ENCODE measurements at regions not wholly inside any gene's neighbourhood (a gene's known extent, or its start where the extent isn't known, plus 50 kb on each side); places are given as distances from the start of the nearest gene placed in this dataset.

- TF ChIP-seq CTCF (IDR thresholded peaks at IDR 0.05 in 2 of 3, conservative IDR thresholded peaks at IDR 0.05 in 1 of 3; ENCODE audit: insufficient read depth in 2 of 3, low read depth in 1 of 3, low read length in 3 of 3): no peak
- no peak for TF ChIP-seq POLR2AphosphoS2 (IDR thresholded peaks at IDR 0.05; ENCODE audit: low read length)
- no peak for TF ChIP-seq ZNF318 (IDR thresholded peaks at IDR 0.05; ENCODE audit: borderline replicate concordance in 1 of 2, low read depth in 1 of 2)
- TF ChIP-seq NFE2L1 (tag; IDR thresholded peaks at IDR 0.05; ENCODE audit: borderline replicate concordance, low read depth): no peak
- TF ChIP-seq ZNF140 (CRISPR knock-in tag; IDR thresholded peaks at IDR 0.05): no peak
- TF ChIP-seq NFXL1 (CRISPR knock-in tag; IDR thresholded peaks at IDR 0.05): no peak
- TF ChIP-seq PREB (CRISPR knock-in tag; IDR thresholded peaks at IDR 0.05): no peak
- no peak for TF ChIP-seq SRSF9 (IDR thresholded peaks at IDR 0.05; ENCODE audit: borderline replicate concordance, low read depth, low read length)
- TF ChIP-seq JUND (IDR thresholded peaks at IDR 0.05; ENCODE audit: borderline replicate concordance, low read depth, low read length): no peak
- TF ChIP-seq JUND (tag; IDR thresholded peaks at IDR 0.05; ENCODE audit: borderline replicate concordance, low read depth, low read length): no peak
- no peak for TF ChIP-seq HCFC1 (IDR thresholded peaks at IDR 0.05; ENCODE audit: low read depth, low read length)
- TF ChIP-seq MCM5 (IDR thresholded peaks at IDR 0.05; ENCODE audit: low read depth): no peak
- TF ChIP-seq NRF1 (conservative IDR thresholded peaks at IDR 0.05 in 1 of 2, IDR thresholded peaks at IDR 0.05 in 1 of 2): no peak
- no peak for TF ChIP-seq SREBF1 (IDR thresholded peaks at IDR 0.05; ENCODE audit: borderline replicate concordance, low read depth, low read length)
- TF ChIP-seq ZBTB12 (CRISPR knock-in tag; IDR thresholded peaks at IDR 0.05): no peak
These were observed 55.9 kb upstream of the ECI2 start for GRCh38 chr6:4191271-4191721.

Data from K562 (cell line).